Suprapubic skin (tissue), 4 donors: ENCODE measurements at regions not wholly inside any gene's neighbourhood (a gene's known extent, or its start where the extent isn't known, plus 50 kb on each side); places are given as distances from the start of the nearest gene placed in this dataset.

Experiments
- DNase-seq, 2 donors: peaks; one replicate each; pipeline ENCODE4 v3.0.0-alpha.2; 2019; ENCODE audit warnings: low spot score in 2 of 2
- H3K27ac ChIP-seq: fragments of 200-600 bp; sonication (generic); one replicate; pipeline ENCODE4 v1.5.1; 2019
- H3K27me3 ChIP-seq: fragments of 200-600 bp; sonication (generic); one replicate; pipeline ENCODE4 v1.5.1; 2019
- H3K36me3 ChIP-seq: fragments of 200-600 bp; sonication (generic); one replicate; pipeline ENCODE4 v1.5.1; 2019
- H3K4me1 ChIP-seq: fragments of 200-600 bp; sonication (generic); one replicate; pipeline ENCODE4 v1.5.1; 2019
- H3K4me3 ChIP-seq: fragments of 200-600 bp; sonication (generic); one replicate; pipeline ENCODE4 v1.5.1; 2019; ENCODE audit warnings: mild to moderate bottlenecking
- H3K9me3 ChIP-seq: fragments of 200-600 bp; sonication (generic); one replicate; pipeline ENCODE4 v1.5.1; 2019
- EP300 ChIP-seq: sonication (generic); formaldehyde crosslinking; IDR thresholded peaks from one replicate; pipeline ENCODE4 v1.6.1; 2017; ENCODE audit warnings: antibody characterized with exemption
- POLR2A ChIP-seq, 2 donors: fragments of 450-650 bp; IDR thresholded peaks; one replicate each; pipeline ENCODE4 v1.6.1; 2017; ENCODE audit warnings: antibody characterized with exemption in 2 of 2, mild to moderate bottlenecking in 2 of 2, moderate library complexity in 2 of 2
- POLR2AphosphoS5 ChIP-seq, 3 donors: sonication (generic); formaldehyde crosslinking; IDR thresholded peaks; one replicate each; pipeline ENCODE4 v1.6.1; 2017; ENCODE audit warnings: antibody characterized with exemption in 3 of 3
- WGBS: methylation state at CpG from one replicate; pipeline ENCODE4 v1.1.5; 2018; 5-methylcytosine and 5-hydroxymethylcytosine counted together
- TF ChIP-seq, protein P1 (sequence below), 2 donors: fragments of 200-600 bp in 1 of 2; fragments of 450-650 bp in 1 of 2; sonication (generic) in 1 of 2; IDR thresholded peaks; one replicate each; pipeline ENCODE4 v1.5.1; 2016 to 2019; ENCODE audit warnings: antibody characterized with exemption in 2 of 2, mild to moderate bottlenecking in 1 of 2, moderate library complexity in 1 of 2

DNA sequence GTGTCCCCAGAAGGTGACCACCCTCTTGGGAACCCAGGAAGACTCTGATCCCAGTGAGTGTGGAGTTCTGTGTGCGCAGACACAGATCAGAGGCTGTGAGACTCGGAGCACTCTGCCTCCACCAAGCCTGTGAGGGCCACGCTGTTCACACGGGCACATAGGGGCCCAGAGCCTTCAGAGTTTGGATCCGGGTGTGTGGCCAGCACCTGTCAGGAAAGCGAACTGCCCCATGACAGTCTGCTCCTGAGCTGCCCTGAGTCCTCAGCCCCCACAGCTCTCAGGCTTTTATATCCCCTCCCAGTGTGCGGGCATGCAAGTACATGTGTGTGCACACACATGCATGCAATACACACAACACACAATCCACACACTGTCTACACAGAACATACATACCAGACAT lies 161.8 kb upstream of the IRX2 start:
- 98% methylated on average over 7 of the region's 7 CpGs for WGBS
- peak in 1 of 2 donors; percentile 35 for DNase-seq
- Histone ChIP-seq H3K4me3 (no peak overlapping the region), H3K36me3 (no peaks in the 10 kb centered on the region), H3K27ac (no peak overlapping the region), H3K27me3 (no peaks in the 10 kb centered on the region), H3K9me3 (no peaks in the 10 kb centered on the region), H3K4me1 (no peaks in the 10 kb centered on the region)
- TF ChIP-seq POLR2AphosphoS5 (IDR thresholded peaks at IDR 0.05) (no peak), POLR2A (IDR thresholded peaks at IDR 0.05) (no peak), EP300 (no peak)
- TF ChIP-seq, protein P1, sequence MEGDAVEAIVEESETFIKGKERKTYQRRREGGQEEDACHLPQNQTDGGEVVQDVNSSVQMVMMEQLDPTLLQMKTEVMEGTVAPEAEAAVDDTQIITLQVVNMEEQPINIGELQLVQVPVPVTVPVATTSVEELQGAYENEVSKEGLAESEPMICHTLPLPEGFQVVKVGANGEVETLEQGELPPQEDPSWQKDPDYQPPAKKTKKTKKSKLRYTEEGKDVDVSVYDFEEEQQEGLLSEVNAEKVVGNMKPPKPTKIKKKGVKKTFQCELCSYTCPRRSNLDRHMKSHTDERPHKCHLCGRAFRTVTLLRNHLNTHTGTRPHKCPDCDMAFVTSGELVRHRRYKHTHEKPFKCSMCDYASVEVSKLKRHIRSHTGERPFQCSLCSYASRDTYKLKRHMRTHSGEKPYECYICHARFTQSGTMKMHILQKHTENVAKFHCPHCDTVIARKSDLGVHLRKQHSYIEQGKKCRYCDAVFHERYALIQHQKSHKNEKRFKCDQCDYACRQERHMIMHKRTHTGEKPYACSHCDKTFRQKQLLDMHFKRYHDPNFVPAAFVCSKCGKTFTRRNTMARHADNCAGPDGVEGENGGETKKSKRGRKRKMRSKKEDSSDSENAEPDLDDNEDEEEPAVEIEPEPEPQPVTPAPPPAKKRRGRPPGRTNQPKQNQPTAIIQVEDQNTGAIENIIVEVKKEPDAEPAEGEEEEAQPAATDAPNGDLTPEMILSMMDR (IDR thresholded peaks at IDR 0.05): no peak

DNA sequence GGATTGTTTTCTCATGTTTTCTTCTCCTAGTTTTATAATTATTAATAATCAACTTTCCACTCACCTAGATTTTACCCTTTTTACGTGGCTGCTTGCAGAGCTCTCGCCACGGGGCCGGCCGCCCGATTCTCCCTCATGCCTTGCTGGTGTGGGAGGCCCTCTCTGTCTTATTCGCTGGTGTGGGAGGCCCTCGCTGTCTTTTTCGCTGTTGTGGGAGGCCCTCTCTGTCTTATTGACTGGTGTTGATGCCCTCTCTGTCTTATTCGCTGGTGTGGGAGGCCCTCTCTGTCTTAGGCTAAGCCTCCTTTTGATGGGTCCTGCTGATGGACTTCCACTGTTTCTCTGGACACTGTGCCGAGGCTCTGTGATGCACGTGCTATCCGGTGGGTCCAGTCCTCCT lies 161.3 kb upstream of the IRX2 start:
- Histone ChIP-seq H3K4me3 (no peak overlapping the region), H3K4me1 (no peaks in the 10 kb centered on the region), H3K27ac (no peak overlapping the region), H3K36me3 (no peaks in the 10 kb centered on the region), H3K9me3 (no peaks in the 10 kb centered on the region), H3K27me3 (no peaks in the 10 kb centered on the region)
- peak in 1 of 2 donors; percentile 49 for DNase-seq
- TF ChIP-seq POLR2A (IDR thresholded peaks at IDR 0.05): no peak
- TF ChIP-seq, protein P1 (IDR thresholded peaks at IDR 0.05): no peak
- no peak for TF ChIP-seq POLR2AphosphoS5 (IDR thresholded peaks at IDR 0.05)
- no peak for TF ChIP-seq EP300
- 84% methylated on average over 13 of the region's 13 CpGs for WGBS

DNA sequence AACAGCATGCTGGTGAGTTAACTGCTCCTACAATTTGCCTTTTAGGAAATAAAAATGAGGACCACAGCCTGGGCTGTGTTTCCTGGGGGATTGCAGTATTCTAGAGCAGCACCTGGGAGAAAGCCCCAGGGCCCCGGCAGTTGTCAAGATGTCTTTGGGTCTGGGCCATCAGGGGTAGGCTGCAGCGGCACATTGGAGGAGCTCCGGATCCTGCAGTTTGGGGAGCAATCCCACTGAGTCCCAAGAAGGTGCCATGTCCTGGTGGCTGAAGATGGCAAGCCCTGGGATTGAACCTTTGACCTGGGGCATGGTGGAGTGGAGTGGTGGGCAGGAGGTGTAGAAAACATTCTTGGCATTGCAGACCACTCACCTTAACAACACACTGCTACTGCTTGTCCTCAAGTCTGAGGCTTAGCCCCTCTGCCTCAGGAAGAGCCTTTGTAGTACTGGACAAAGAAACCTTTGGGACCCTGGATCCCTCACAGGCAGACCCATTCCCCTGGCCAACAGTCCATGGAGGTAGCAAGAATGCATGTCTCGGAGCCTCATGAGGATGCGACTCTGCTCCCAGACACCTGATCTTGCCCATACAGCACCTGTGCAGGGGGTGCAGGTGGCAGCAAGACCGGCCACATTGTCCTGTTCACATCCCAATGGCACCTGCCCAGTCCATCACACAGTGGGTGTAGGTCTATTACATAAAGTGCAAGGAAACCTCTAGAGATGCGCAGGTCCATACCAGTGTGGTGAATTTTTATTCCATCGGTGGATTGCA lies 159.1 kb upstream of the IRX2 start:
- DNase-seq: peak in 1 of 2 donors; percentile 62
- no peak overlapping the region for H3K4me3 ChIP-seq
- no peak overlapping the region for H3K27ac ChIP-seq
- no peaks in the 10 kb centered on the region for H3K4me1 ChIP-seq
- H3K36me3 ChIP-seq: no peaks in the 10 kb centered on the region
- TF ChIP-seq POLR2AphosphoS5 (IDR thresholded peaks at IDR 0.05) (no peak), POLR2A (IDR thresholded peaks at IDR 0.05) (no peak), EP300 (no peak)
- TF ChIP-seq, protein P1 (IDR thresholded peaks at IDR 0.05): no peak
- no peaks in the 10 kb centered on the region for H3K9me3 ChIP-seq
- 92% methylated on average over 8 of the region's 8 CpGs for WGBS
- no peaks in the 10 kb centered on the region for H3K27me3 ChIP-seq

DNA sequence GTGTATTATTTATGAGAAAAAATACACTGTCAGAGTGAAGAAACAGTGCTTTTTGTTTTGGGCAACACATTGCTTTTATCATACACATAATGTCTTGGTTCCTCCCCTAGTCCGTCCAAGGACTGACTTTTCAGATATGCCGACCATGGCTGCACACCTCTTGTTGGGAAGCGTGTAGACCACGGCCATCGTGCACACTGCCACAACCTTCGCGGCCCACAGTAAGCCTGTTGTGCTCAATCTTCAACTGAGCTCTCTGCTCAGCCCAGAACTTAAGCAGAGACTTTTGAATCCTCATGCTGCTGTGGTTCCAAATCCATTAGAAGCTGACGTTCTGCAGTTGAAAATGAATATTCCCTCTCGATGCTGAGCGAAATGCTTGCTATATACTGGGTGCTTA lies 157.6 kb upstream of the IRX2 start:
- Histone ChIP-seq H3K4me1 (no peaks in the 10 kb centered on the region), H3K36me3 (no peaks in the 10 kb centered on the region), H3K4me3 (no peak overlapping the region), H3K9me3 (no peaks in the 10 kb centered on the region), H3K27me3 (no peaks in the 10 kb centered on the region), H3K27ac (no peak overlapping the region)
- TF ChIP-seq POLR2AphosphoS5 (IDR thresholded peaks at IDR 0.05): no peak
- TF ChIP-seq, protein P1 (IDR thresholded peaks at IDR 0.05): no peak
- no peak for TF ChIP-seq POLR2A (IDR thresholded peaks at IDR 0.05)
- TF ChIP-seq EP300: no peak
- WGBS: 92% methylated on average over 10 of the region's 10 CpGs
- peak in 1 of 2 donors; percentile 8 for DNase-seq

DNA sequence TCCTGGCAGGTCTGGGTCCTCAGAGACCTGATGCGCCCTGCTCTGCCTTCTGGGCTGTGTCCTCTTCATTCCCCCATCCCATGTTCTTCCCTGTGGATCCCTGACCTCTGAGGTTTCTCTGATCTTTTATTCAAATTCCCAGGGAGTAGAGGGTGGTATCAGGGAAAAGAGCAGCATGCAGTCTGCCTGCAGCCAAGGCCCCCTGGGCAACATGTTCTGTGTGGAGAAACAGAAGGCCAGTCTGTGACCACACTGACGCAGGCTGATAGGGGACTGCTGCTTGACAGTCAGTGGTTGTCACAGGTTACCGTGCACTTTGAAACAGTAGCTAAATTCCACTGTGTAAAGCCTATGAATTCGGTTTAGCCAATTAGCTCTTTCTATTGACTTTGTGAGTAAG lies 156.6 kb upstream of the IRX2 start:
- H3K4me1 ChIP-seq: no peaks in the 10 kb centered on the region
- TF ChIP-seq, protein P1 (IDR thresholded peaks at IDR 0.05): no peak
- TF ChIP-seq POLR2AphosphoS5 (IDR thresholded peaks at IDR 0.05): no peak
- TF ChIP-seq POLR2A (IDR thresholded peaks at IDR 0.05): no peak
- no peak for TF ChIP-seq EP300
- H3K9me3 ChIP-seq: no peaks in the 10 kb centered on the region
- no peaks in the 10 kb centered on the region for H3K27me3 ChIP-seq
- WGBS: 80% methylated on average over 4 of the region's 4 CpGs
- no peak overlapping the region for H3K4me3 ChIP-seq
- no peaks in the 10 kb centered on the region for H3K36me3 ChIP-seq
- H3K27ac ChIP-seq: no peak overlapping the region
- peak in 1 of 2 donors; percentile 35 for DNase-seq
